ENCODE measurements at regions not wholly inside any gene's neighbourhood (a gene's known extent, or its start where the extent isn't known, plus 50 kb on each side); places are given as distances from the start of the nearest gene placed in this dataset.

DNA sequence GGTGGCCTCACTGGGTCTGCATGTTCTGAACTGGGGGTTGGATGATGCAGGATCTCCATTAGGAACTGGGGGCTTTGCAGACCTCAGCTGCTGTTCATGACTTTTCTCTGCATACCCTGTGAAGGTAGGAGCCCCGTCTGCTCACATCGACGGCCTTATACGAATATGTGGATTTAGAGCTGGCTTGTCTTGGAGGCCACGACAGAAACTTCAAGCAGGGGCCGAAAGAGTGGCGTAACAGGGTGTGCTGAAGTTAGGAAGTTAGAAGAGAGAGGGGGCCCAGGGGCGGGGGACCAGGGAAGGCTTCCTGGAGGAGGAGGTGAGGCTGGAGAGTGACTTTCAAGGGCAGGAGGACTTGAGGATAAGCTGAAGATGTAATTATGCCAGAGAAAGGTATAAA is 144.9 kb downstream of the TSN start:
- DNase-seq = no peak

- no peak for DNase-seq
These were observed 146.7 kb downstream of the TSN start for GRCh38 chr2:121902171-121902591.

DNA sequence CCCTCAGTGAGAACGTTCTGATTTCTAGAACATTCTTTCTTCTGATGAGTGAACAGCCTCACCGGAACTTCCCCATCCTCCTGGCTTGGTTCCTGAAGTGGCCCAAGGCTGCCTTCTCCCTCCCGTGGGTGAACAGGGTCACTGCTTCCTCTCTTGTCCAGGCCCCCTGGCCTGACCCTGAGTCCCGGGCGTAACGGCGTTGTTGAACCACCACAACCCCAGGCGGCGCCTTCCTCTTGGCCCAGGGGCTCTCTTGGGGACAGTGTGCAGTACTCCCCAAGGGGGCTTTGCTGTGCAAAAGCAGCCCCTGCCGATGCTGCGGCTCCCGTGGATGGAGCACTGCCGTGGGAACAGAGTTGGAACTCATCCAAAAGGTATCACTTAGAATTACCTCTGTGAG is 147.2 kb downstream of the TSN start:
- DNase-seq = no peak

DNA sequence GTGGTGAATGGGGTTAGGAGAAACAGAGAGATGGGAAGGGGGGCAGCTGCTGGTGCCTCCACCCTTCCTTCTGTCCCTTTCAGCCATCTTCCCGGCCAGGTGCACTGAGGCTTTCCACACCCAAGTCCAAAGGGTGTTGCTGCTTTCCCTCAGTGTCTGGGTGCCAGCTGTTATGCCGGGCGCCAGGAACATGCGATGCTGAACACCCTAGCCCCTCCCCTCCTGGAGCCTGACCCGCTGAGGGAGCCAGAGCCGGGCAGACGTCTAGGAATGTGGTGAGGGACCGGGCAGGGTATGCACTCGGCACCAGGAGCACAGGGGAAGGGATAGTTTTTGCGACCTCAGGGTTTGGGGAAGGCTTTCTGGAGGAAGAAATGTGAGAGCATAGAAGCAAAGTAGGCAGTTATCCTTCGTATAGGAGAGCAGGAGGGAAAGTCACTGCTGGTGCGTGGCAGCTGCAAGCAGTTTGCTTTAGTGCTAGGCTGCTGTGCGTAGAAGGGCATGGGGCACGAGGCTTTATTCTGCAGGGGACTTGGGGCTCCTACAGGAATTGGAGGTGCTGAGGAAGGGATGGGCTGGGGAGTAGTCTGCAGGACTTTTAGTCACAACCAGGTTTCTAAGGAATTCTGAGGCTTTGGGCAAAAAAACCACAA is 147.7 kb downstream of the TSN start:
- DNase-seq = no peak

DNA sequence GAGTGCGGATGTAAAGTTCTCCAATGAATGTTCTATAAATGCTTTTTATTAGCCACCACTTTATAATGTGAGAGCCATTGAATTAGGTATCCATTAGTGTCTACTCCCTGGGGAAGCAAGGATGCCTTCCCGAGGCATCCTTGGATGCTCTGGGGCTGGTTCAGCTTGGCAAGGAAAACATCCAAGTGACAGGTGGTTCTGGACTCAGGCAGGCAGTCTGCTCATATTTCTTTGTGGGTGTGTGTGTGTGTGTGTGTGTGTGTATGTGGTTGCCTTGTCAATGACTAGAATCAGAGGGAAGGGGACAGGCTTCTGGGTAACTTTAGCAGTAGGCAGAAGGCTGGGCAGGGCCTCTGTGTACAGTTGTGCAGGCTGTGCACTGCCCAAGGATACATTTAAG is 149.2 kb downstream of the TSN start:
- DNase-seq = no peak

DNA sequence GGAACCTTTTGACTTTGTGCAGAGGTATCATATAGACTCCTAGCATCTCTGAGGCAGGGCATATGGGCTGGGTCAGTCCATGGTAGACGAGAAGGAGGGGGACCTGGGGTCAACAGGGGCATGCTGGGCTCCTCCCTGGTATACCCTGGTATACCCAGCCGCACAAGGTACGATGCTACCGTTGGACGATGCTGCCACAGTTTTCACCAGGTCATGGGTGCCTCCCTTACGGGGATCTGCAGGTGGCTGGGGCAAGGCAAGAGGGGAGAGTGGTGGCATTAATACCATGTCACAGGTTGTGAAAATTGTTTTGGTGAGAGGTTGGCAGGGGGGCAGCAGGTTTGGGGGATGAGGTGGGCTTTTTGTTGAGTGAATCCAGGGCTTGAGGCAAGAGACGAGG is 149.8 kb downstream of the TSN start:
- no peak for DNase-seq

GRCh38 chr2:121906170-121906569 is 150.7 kb downstream of the TSN start:
- DNase-seq = no peak

DNA sequence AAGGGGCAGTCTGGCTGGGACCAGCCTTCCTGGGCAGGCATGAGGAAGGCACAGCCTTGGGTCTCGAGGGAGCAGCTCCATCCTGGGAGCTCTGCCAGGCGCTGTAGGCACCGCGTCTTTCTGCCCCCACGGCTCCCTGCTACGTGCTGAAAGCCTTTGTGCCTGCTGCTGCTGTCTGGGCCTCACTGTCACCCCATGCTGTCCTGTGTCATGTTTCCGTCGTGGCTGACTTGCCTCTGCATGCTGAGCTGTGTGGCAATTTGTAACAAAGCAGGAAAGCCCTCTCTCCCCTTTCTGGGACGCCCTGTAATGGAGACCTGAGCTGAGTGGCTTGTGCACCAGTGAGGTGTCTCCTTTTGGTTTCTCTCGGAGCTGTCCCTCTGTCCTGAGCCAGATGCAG is 152.5 kb downstream of the TSN start:
- DNase-seq = no peak

DNA sequence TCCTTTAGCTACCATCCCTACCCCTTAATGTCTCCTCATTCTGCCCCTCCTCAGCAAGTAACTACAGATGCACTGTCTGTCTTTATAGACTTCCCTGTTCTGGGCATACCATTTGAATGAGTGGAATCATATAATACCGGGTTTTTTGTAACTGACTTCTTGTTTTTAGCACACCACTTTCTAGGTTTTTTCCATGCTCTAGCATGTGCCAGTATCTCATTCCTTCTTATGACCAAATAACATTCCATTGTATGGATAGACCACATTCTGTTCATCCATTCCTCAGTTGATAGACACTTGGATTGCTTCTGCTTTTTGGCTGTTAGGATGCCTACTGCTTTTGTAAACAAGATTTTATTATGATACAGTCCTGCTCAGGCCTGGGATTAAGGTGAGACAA is 154.7 kb downstream of the TSN start:
- no peak for DNase-seq

DNA sequence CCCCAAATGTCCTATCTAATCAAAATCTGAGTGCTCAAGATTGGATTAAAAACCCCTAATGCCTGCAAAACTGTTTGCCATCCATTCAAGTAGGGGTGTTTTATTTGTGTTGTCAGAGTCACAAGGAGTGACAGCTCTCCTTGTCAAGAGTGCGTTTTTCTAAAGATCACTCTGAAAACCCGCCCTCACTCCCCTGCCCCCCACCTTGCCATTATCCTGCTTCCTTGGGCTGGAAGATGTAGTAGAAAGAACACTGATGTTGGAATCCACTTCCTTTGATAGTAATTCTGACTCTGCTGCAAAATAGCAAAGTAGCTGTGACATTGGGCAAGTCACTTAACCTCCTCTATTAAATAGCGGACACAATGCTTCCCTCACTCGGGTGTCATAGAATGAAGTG is 155.6 kb downstream of the TSN start:
- DNase-seq = no peak

DNA sequence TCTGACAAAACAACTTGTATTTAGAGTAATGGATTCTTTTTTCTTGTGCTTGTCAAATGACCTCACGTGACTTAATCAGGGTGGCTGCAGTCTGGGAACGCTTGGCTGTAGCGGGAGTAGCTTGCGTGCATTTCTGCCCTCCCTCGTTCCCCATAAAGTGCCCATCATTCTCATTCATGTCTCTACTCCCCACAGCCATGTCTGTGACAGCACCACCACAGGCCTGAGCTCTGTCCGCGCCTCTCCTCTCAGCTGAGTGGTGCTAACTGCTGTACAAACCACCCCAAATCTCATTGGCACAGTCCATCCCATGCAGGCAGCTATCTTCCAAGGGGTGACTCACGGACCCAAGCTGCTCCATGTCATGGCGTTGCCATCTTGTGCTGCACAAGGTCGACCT is 161.7 kb downstream of the TSN start:
- DNase-seq = no peak

- no peak for DNase-seq
These were observed 162.8 kb downstream of the TSN start for GRCh38 chr2:121918231-121918630.

GRCh38 chr2:121919803-121920202 is 164.4 kb downstream of the TSN start:
- no peak for DNase-seq

- no peak for DNase-seq
These were observed 170.0 kb downstream of the TSN start for GRCh38 chr2:121925466-121925865.

- DNase-seq = no peak
These were observed 187.8 kb downstream of the TSN start for GRCh38 chr2:121943285-121943684.

DNA sequence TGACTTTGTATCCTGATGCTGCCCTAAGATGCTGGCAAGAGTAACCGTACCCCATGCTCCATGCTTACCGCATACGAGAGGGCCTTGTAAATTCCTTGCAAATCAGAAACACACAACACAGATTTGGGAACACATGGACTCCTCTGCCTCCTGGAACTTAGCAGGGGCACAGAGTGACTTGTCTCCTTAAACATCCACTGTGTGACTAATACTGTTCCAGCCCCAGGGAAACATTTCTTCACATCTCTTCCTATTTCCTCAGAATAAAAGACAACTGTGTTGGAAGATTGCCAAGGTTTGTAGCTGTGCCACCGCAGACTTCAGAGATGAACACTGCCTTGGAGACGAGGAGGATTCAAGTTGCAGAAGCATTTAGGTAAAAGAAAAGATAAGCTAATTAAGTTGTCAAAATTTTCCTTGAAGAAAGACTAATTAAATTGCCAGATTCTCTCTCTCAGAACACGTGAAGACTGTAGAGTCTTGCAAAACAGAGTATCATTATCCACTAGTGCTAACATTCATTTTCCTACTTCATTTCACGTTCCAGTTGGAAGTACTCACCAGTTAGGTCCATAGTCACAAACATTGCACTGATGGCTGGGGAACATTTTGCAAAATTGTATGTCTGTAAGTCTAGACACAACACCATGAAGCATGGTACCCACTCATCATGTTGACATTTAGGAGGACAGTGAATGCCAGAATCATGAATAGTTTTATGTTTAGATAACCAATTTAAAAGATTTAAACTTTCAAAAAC is 188.8 kb downstream of the TSN start:
- peak in 1 of 2 donors; percentile 6 for DNase-seq

DNA sequence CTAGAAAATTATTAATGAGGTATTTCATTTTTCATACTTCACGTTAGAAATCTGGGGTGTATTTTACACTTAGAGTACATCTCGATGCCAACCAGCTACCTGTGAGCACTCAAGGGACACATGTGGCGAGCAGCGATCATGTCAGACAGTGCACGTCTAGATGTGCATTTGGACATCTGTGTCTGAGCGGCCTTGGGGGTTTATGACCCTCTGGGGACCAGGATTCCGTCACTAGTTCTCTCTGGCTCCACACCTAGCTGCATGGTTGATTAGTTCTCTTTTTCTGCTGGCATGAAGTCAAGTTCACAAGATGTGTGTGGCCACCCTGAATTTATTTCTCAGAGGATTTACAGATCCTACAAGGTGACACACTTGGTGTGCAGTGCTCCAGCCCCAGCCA is 192.2 kb downstream of the TSN start:
- DNase-seq = no peak

- no peak for DNase-seq
These were observed 193.8 kb downstream of the TSN start for GRCh38 chr2:121949271-121949670.

DNA sequence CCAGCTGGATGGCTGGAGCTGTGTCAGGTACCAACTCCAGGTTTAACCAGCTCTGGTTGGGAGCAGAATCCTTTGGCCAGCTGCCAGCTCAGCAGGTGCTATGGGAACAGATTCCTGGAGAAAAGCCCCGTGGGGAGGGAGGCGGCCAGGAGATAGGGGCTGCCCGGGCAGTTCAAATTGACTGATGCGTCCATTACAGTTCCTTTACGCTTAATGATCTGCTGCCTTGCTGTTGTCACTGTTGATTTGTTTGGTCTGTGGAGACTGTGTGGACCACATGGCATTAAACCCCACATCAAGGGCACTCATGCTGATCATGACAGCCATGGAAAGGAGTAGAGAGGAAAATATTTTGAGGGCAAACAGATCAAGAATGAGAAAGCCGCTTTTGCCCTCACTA is 200.0 kb downstream of the TSN start:
- no peak for DNase-seq

DNA sequence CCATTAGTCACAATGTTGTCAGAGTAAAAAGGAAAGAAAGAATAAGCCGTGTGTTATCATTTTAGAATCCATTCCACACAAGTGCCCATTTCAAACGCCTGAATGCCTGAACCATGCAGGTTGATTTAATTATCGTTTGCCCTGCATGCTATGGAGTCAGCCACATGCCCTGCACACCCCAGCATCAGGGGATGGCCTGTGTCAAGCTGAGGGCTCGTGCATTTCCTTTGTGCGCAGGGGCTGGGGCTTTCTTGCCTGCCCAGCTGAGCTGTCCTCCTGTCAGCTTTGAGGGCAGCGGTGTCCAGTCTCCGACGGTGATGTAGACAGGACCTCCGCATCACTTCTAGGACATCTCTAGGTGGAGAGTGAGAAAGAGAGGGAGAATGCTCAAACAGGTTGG is 200.4 kb downstream of the TSN start:
- no peak for DNase-seq

GRCh38 chr2:121960251-121960650 is 204.8 kb downstream of the TSN start:
- no peak for DNase-seq

DNA sequence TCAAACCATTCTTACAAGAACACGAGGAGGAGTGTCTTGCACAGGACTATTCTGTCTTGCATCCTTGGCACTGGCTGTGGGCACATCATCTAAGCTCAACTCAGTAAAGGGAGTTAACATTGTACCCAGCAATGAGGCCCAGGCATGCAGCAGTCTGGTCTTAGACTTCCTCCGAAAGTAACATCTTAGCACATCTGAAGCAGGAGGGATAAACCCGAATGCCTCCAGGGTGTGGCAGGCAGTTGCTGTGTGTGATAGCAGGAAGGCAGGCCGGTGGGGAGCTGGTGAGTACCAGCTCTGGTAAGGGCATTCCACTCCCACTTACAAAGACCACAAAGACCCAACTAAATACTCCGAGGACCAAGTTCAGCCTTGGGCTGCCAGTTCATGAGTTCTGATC is 206.3 kb downstream of the TSN start:
- no peak for DNase-seq

GRCh38 chr2:121965661-121966060 is 210.2 kb downstream of the TSN start:
- DNase-seq = no peak

DNA sequence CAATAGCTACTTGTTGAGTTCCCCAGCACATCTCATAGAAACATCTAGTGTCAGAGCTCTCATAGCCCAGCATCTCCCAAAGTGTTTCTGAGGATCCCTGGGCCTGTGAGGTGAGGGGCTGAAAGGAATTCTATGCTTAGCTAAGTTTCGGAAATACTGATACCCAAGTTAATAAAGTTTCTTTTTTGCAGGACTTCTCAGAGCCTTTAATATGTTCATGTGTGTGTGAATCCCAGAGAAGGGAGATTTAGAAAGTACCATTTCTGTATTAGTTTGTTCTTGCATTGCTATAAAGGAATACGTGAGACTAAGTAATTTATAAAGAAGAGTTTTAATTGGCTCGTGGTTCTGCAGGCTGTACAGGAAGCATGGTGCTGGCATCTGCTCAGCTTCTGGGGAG is 211.2 kb downstream of the TSN start:
- DNase-seq = no peak

Data from right lung (tissue), 2 donors.